HEK293T (cell line): ENCODE measurements at regions not wholly inside any gene's neighbourhood (a gene's known extent, or its start where the extent isn't known, plus 50 kb on each side); places are given as distances from the start of the nearest gene placed in this dataset.

Experiments
- ARNT ChIP-seq: fragments of 450-650 bp; IDR thresholded peaks from 2 replicates; pipeline ENCODE4 v1.6.1; 2017; ENCODE audit warnings: mild to moderate bottlenecking
- ELF4 ChIP-seq: fragments of 450-650 bp; IDR thresholded peaks from 2 replicates; pipeline ENCODE4 v1.6.1; 2017; ENCODE audit warnings: antibody characterized with exemption
- HDGF ChIP-seq: fragments of 450-650 bp; IDR thresholded peaks from 2 replicates; pipeline ENCODE4 v1.6.1; 2017; ENCODE audit warnings: antibody characterized with exemption, borderline replicate concordance
- LEF1 ChIP-seq: fragments of 450-650 bp; IDR thresholded peaks from 2 replicates; pipeline ENCODE4 v1.6.1; 2017; ENCODE audit warnings: mild to moderate bottlenecking, borderline replicate concordance

- TF ChIP-seq LEF1 = no peak
- TF ChIP-seq ARNT = no peak
- TF ChIP-seq ELF4 = no peak
- no peak for TF ChIP-seq HDGF
Observed at GRCh38 chr1:55885619-55886018, 670.5 kb upstream of the USP24 start.
